ENCODE measurements at regions not wholly inside any gene's neighbourhood (a gene's known extent, or its start where the extent isn't known, plus 50 kb on each side); places are given as distances from the start of the nearest gene placed in this dataset.
A peak's percentile ranks its signal among the peaks of the same experiment; 100 is the strongest.

GRCh38 chr7:17611611-17612010 lies 313.2 kb downstream of the AHR start:
- DNase-seq: no peak

GRCh38 chr7:17613338-17614041 lies 315.0 kb downstream of the AHR start:
- DNase-seq: no peak

GRCh38 chr7:17617380-17617779 lies 318.9 kb downstream of the AHR start:
- DNase-seq: no peak

- DNase-seq: no peak
These were observed 319.6 kb downstream of the AHR start for GRCh38 chr7:17617857-17618651.

- DNase-seq: no peak
These were observed 320.2 kb downstream of the AHR start for GRCh38 chr7:17618652-17618974.

GRCh38 chr7:17619196-17619818 lies 320.9 kb downstream of the AHR start:
- DNase-seq: no peak

GRCh38 chr7:17620566-17620965 lies 319.7 kb downstream of the SNX13 start:
- no peak for DNase-seq

GRCh38 chr7:17622451-17622850 lies 317.8 kb downstream of the SNX13 start:
- no peak for DNase-seq

- no peak for DNase-seq
These were observed 316.6 kb downstream of the SNX13 start for GRCh38 chr7:17623546-17624185.

- no peak for DNase-seq
These were observed 315.9 kb downstream of the SNX13 start for GRCh38 chr7:17624379-17624778.

- no peak for DNase-seq
These were observed 315.3 kb downstream of the SNX13 start for GRCh38 chr7:17625043-17625442.

- no peak for DNase-seq
These were observed 314.1 kb downstream of the SNX13 start for GRCh38 chr7:17626235-17626634.

GRCh38 chr7:17631061-17631460 lies 309.2 kb downstream of the SNX13 start:
- no peak for DNase-seq

GRCh38 chr7:17632384-17632783 lies 307.9 kb downstream of the SNX13 start:
- no peak for DNase-seq

GRCh38 chr7:17633067-17633466 lies 307.2 kb downstream of the SNX13 start:
- DNase-seq: no peak

GRCh38 chr7:17638727-17639126 lies 301.6 kb downstream of the SNX13 start:
- DNase-seq: no peak

- no peak for DNase-seq
These were observed 299.4 kb downstream of the SNX13 start for GRCh38 chr7:17640730-17641377.

GRCh38 chr7:17645500-17645899 lies 294.8 kb downstream of the SNX13 start:
- DNase-seq: no peak

GRCh38 chr7:17646253-17646956 lies 293.9 kb downstream of the SNX13 start:
- DNase-seq: no peak

GRCh38 chr7:17651341-17651740 lies 289.0 kb downstream of the SNX13 start:
- peak; percentile 49 for DNase-seq

GRCh38 chr7:17651863-17652385 lies 288.4 kb downstream of the SNX13 start:
- DNase-seq: peak; percentile 81

- DNase-seq: no peak
These were observed 285.4 kb downstream of the SNX13 start for GRCh38 chr7:17654940-17655339.

Measured in hindlimb muscle (tissue), 1 donor.